GM19395 (cell line): ENCODE measurements at regions not wholly inside any gene's neighbourhood (a gene's known extent, or its start where the extent isn't known, plus 50 kb on each side); places are given as distances from the start of the nearest gene placed in this dataset.
"Not testable (repeated sequence)": the region's sequence is repeated elsewhere in the genome, so short reads cannot be mapped to it uniquely, and the experiment has no call there.

Experiments
- ATAC-seq: cut with Tn5 transposase; IDR thresholded peaks from one replicate; pipeline ENCODE4 v1.9.1; 2021; ENCODE audit warnings: mild to moderate bottlenecking, moderate library complexity; ENCODE audit not compliant: unreplicated experiment

DNA sequence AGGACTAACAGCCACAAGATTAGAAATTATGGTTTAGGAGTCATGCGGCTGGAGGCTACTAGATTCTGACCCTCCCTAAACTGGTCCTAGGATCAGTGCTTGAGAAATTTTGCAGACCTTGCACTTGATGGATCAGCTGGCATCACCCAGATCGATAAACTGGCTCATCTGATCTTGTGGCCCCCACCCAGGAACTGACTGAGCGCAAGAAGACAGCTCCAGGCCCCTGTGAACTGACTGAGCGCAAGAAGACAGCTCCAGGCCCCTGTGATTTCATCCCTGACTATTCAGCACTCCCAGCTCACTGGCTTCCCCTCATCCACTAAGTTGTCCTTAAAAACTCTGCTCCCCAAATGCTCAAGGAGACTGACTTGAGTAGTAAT is 67.8 kb downstream of the MRPL36 start:
- ATAC-seq, result not testable (repeated sequence)

DNA sequence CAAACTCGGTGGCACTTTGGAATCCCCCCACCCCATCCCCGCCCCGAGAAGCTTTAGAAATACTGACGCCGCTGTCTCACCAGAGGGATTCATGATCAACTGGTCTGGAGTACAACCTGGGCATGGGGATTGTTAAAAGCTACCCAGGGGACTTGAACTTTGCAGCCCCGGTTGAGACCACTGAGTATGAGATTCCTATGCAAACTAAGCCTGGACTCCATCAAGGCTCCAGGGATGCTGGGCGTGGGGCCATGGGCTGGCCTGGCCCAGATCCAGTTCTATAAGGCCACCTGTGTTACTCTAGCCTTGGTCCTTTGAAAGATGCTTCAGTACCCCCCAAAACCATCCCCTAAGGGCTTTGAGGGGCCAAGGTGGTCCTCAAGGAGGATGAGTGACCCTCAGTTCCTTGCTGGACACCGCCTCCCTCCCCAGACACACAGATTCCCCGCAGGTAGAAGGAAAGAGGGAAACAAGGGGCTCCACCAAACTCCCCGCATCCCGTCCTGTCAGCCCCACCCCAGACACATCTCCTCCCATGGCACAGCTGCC is 68.5 kb downstream of the MRPL36 start:
- no peak for ATAC-seq

DNA sequence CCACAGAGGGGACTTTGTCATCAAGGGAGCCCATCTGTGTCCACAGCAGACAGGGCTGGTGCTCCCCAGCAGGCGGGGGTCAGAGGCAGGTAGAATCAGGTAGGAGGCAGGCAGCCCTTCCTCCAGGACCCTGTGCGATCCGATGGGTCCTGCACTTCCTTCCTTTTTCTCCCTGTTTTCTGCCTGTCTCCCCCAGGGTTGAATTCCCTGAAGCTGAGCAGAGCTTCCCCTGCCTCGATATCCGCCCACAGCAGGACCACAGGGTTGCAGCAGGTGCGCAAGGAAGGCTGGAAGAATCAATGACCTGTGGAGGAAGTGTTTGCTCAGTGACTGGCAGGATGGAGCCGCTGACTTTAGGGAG is 69.2 kb downstream of the MRPL36 start:
- ATAC-seq, result no peak

DNA sequence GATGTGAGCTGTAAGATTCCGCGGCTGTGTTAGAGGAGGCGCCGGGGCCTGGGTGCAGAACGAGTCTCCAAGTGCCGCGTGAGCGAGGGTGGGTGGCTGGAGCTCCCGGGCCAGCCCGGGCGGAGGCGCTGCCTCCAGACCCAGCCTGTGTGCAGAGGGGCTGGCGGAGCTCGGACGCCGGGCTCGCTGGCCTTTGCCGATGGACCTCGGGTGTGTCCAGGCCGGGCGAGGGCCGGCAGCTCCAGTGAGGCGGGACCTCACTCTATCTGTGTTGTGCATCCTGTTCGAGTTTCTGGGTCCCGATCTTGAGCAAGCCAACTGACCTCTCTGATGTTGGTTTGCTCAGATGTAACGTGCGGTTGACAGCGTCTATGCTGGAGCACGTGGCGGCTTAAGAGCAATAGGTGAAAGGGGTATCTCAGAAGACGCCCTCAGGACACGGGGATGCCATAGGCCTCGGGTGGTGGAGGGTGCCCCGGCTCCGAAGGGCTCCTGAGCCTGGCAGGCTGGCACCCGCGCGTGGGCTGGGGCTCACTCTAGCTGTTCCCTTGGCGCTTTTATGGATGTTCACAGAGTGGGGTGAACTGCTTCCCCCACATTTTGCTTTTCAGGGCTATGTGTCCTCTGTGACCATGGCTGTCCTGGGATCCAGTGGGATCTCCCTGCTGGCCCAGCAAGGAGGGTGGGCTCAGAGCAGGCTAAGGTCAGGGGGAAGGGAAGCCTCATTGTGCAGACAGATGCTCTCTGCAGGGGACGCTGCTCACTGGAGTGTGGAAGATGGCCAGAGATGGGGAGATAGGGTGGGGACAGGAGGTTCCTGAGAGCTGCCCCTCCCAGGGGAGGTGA is 69.8 kb downstream of the MRPL36 start:
- ATAC-seq, result no peak

DNA sequence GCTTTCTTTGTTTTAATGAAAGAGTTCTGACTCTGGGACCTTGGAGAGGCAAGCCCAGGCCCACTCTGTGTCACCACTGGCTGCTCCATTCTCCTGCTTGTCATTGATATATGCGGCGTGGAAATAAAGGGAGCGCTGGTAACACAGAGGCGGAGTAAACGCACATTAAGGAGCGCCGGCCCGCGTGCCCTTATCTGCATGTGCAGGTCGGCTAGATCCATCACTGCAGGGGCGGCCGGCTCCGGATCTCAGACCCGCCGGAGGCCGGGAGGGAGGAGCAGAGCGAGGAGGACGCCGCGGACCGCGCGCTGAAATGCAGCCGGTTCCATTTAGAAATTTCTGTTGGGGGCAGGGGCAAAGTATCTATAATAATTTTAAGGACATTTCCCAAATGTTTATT is 70.8 kb downstream of the MRPL36 start:
- no peak for ATAC-seq

DNA sequence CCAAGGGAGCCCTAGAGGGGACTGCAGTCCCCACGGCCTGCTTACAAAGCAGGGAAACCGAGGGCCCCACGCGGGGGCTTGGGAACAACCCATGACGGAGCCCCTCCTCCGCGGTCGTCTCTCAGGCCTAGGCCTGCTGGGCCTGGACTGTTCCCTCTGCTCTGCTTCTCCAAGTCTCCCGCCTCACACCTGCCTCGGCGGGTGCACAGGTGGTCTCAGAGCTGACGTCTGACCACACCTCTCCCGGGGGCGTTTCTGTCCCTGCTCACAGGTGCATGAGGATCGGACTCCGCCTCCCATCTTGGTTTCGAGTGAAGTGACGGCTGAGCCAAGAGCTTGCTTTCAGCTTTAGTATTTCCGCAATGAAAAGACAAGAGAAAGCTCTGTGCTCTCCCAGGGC is 72.1 kb downstream of the MRPL36 start:
- no peak for ATAC-seq

DNA sequence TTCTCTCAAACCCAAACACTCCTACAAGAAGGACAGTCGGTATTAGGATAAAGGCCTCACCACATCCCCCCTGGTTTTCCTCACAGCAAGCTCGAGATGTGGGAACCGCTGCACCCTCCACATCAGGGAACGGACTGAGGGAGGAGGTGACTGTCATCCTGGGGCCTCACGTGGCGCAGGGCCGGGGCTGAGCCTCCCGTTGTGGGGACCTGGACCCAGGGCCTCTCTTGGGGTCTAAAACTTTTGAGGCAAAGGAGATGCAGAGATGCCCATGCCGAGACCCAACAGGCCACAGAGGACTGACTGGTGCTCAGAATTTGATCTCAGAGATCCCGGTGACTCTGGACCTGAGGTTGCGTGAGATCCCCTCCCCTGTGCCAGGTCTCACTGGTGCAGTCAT is 72.7 kb downstream of the MRPL36 start:
- ATAC-seq, result no peak

DNA sequence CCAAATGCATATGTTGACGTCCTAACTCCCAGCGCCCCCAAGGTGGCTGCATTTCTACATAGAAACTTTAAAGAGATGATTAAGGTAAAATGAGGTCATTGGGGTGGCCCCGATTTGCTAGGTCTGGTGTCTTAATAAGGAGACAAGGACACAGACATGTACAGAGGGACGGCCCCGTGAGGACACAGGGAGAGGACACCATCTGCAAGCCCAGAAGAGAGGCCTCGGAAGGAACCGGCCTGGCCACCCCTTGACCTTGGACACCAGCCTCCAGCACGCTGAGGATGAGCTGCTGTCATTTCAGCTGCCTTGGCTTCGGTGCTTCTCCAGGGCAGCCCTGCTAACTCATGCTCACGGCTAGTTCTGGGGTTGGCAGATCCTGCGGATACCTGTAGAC is 73.2 kb downstream of the MRPL36 start:
- ATAC-seq, result no peak

DNA sequence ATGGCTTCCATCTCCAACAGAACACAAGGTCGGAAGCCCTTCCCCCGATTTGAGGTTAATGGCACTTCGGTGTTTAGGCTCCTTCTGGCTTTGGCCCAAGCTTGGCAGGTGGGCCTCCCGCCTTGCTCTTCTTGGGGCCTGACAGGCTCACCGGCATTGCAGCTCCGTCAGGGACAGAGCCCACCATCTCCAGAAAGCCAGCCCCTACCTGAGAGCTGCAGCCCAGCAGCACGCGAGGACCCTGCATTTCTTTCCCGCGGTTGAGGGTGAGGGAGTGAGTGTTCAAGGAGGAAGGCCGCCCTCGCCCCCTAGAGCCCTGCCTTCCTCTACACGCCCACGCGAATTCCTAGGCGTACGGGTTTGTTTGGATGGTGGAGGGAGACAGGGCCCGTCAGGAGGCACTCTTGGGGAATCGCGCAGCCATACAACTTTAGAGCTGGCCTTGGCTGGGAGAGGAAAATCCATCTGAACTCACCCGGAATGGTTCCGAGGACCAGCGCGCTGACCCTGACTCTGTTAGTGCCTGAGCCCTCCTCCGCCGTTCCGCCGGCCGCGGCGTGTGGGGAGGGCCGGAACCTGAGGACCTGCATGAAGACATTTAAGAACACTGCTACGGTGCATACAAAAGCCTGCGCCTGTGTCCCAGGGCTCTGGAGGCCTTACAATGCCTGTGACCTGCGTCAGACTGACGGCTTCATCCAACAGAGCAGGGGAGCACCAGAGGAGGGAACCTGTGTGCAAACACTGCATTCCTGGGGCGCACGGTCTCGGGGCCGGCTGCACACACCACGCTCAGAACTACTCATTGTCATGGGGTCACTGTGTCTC is 73.8 kb downstream of the MRPL36 start:
- ATAC-seq, result no peak

DNA sequence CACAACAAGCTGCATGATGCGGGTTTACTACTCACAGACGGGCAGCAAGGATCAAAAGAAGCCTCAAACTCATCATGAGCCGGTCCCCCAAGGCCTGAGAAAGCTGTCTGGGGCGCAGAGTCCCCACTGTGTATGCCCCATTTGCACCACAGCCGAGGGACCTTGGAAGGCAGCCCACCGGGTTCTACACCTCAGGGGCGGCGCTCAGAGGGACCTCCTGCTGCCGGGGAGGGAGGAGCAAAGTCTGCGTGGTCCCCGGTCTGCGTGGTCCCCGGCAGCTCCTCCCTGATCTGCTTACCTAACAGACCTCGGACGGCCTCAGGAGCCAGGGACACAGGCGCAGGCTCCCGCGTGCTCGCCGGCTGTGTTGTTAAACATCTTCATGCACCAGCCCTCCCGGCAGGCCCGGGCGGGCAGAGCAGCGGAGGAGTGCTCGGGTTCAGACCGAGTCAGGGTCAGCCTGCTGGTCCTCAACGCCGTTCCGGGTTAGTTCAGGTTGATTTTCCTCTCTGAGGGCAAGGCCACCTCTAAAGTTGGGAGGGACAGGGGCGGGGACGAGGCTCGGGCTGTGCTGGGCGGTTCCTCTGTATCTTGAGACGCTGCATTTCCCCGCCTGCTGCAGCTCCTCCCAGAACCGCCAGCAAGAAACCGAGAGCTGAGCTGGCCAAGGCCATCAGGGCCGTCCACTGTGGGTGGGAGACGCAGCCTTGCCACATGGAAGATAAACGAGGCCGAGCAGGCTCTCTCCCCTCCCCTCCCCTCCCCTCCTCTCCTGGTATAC is 74.6 kb downstream of the MRPL36 start:
- no peak for ATAC-seq

DNA sequence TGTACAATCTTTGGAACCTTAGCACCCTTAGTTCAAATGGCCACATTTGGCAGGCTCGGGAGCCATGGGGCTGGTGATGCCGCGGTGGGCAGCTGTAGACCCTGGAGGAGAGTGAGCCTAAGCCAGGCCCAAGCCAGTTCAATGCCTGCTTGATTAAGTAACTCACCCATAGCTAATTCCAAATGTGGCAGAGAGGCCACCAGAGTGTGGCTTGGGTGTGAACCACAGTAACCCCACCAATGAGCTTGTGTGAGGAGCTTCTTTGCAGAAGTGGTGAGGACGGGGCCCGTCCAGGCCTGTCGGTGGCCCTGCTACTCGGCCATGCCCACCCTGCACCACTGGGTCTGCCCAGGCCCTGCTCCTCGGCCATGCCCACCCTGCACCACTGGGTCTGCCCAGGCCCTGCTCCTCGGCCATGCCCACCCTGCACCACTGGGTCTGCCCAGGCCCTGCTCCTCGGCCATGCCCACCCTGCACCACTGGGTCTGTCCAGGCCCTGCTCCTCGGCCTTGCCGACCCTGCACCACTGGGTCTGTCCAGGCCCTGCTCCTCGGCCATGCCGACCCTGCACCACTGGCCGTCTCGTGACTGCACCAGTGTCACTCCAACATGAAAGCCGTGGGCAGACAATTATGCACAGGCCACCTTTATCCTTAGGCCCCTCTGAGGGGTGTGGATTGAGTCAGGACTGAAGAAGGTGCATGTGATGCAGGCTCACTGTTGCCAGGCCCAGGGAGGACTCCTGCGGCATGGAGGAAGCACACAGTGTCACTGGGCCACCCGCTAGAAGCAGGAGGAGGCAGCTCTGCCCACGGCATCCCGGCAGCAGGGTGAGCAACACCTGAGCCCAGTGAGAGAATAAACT is 75.4 kb downstream of the MRPL36 start:
- ATAC-seq, result no peak

DNA sequence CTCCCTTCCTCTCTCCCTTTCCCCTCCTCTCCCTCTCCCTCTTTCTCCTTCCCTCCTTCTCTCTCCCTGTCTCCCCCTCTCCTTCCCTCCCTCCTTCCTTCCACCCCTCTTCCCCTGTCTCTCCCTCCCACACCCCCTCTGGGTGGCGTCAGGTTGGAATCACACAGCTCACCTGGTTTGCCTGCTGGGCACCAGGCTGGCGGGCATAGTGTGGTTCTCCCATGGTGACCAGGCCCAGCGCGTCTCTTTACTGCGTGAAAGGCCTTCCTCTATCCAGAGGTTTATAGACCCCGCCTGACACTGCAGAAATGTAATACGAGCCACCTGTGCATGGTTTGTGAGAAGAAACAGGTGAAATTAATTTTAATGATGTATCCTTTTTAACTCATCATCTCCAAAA is 76.2 kb downstream of the MRPL36 start:
- no peak for ATAC-seq

DNA sequence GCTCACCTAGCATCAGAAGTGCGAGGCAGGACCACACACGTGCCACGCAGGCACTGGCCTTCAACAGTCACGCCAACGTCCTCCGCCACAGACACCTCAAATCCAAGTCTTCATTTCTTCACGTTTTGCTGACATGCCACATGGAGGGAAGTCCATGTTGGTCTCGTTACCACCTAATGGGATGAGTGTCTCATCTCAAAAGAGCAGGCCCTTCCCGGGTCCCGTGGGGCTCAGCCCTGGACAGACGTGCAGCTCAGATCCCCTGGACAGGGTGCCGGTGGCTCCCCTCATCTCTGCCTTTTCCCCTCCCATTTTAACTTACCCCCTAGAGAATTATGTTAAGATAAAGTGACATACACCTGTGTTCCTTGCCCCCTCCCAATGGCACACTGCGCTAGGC is 76.8 kb downstream of the MRPL36 start:
- no peak for ATAC-seq

DNA sequence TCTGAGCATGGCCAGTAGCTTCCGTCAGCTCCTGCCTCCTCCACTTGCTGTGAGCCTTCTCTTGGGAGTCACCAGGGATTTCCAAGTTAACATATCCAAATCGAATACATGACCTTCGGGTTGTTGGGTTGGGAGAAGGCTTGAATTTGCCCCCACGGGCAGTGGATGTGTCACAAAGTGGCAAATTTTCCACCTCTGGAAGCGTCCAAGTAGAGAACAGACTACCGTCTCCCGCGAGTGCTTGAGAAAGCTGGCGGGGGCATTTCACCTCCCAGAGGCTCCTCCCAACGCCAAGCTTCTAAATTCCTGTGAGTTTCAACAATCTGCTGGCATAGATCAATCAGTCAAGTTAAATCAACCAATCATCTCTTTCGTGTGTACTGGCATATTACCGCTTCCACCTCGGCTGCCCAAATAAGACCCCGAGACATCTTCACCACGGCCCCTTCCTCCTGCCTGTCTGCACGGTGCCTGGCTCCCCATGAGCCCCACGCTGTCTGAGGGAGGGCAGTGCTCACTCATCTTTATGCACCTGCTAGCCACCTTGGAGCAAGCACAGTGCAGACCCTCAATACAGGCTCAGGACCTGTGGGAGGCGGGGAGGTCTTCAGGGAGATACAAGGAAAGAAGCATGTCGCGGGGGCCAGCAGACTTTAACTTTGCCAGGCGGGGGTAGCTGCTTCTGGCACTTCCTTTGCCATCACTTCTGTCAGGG is 79.1 kb downstream of the MRPL36 start:
- ATAC-seq, result no peak

DNA sequence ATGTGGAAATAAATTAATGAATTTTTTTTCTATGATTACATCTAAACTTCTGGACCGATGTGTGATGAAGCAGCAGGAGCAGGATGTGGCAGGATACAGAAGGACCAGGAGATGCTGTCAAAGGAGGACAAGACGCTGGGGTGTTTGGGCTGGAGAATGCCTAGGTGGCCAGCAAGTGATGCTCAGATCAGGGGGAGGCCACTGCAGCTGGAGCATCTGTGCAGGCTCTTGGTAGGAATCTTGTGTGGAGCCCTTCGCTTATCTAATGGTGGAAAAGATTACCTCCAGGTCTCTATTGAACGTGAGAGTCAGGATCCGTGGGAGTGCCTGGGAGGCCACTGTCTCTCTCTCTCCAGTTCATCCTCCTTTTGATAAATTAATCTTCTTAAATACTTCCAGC is 79.8 kb downstream of the MRPL36 start:
- no peak for ATAC-seq

DNA sequence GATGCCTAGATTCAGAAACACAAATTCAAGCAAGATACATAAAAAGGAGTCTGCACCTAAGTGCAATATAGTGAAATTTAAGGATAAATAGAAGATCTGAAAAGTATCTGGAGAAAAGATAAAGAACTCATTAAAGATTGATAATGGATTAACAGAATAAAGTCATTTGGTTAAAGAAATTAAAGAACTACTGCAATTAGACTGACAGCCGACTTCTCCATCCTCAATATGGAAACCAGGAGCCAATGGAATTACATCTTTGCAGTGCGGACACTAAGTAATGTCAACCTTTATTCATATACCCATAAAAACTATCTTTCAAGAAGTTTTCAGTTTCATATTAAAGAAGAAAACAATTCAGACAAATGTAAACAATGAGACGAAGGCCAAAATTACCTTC is 81.0 kb downstream of the MRPL36 start:
- no peak for ATAC-seq

DNA sequence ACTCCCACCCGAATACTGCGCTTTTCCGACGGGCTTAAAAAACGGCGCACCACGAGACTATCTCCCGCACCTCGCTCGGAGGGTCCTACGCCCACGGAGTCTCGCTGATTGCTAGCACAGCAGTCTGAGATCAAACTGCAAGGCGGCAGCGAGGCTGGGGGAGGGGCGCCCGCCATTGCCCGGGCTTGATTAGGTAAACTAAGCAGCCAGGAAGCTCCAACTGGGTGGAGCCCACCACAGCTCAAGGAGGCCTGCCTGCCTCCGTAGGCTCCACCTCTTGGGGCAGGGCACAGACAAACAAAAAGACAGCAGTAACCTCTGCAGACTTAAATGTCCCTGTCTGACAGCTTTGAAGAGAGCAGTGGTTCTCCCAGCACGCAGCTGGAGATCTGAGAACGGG is 89.5 kb downstream of the MRPL36 start:
- ATAC-seq, result not testable (repeated sequence)

DNA sequence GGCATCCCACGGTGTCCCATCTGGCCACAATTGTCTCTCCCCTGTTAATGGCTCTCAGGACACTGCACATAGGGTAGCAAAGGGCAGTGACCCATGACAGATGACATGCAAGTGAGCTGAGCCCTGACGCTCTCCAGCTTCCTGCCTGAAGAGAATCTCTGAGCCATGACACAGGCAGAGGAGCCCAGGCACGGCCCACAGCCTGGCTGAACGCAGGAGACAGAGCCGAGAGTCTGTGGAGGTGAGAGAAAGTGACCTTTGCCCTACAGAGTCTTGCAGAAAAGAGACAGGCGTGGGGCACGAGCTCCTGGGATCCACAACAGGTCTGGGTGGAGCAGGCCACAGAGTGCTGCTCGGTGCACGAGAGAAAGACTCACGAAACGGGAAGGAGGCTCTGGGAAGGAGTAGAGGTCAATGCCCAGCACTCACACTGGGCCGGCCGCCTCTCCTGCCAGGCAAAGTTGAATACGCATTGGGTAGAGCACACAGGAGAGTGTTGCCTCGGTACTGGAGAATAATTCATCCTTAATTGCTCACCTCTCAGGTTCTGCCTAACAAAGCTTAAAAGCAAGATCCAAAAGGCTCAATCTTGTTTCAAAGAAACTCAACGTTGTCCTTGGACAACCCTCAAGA is 90.3 kb downstream of the MRPL36 start:
- no peak for ATAC-seq

DNA sequence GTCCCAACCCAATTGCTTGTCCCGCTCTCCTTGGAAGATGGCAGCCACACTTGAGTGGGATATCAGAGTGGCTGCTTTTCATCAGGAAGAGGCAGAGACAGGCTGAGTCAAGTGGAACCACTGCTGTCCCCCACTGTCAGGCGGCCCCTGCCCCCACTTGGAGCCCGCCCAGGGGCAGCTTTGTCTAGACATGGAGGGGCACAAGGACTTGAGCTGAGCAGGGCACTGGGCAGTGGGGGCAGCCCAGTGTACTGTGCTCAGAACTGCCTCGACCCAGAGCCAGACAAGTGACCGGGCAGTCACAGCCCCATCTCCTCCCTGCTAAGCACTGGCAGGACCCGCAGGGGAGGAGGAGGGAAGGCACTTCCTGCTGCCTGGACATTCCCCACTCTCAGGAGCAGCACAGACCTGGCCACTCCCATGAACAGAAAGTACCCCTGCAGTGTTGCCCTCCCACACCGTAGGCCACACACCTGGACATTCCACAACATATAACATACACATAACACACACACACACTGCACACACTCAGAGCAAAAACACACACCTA is 91.0 kb downstream of the MRPL36 start:
- ATAC-seq, result no peak
